Liver (tissue), 8 donors: ENCODE measurements at regions not wholly inside any gene's neighbourhood (a gene's known extent, or its start where the extent isn't known, plus 50 kb on each side); places are given as distances from the start of the nearest gene placed in this dataset.

ENCODE experiments used
- DNase-seq: peaks from one replicate; pipeline ENCODE4 v3.0.0-alpha.2; 2017; ENCODE audit warnings: low spot score
- H3K27ac ChIP-seq, 2 donors: one replicate each; pipeline ENCODE4 v1.7.0; 2013; ENCODE audit warnings: inconsistent platforms in 2 of 2, low read length in 2 of 2, control low read depth in 1 of 2, low read depth in 1 of 2, mild to moderate bottlenecking in 1 of 2
- H3K27me3 ChIP-seq, 4 donors: one replicate each; pipeline versions ENCODE4 v1.6.1 to v1.7.0; 2013; ENCODE audit warnings: low read length in 3 of 4, inconsistent platforms in 1 of 4, mild to moderate bottlenecking in 1 of 4, moderate library complexity in 1 of 4; ENCODE audit not compliant: control insufficient read depth in 4 of 4, insufficient read depth in 4 of 4
- H3K36me3 ChIP-seq, 4 donors: one replicate each; pipeline versions ENCODE4 v1.6.1 to v1.7.0; 2013; ENCODE audit warnings: low read length in 3 of 4, mild to moderate bottlenecking in 3 of 4, low read depth in 1 of 4, moderate library complexity in 1 of 4; ENCODE audit not compliant: control insufficient read depth in 4 of 4, insufficient read depth in 3 of 4
- H3K4me1 ChIP-seq, 4 donors: one replicate each; pipeline versions ENCODE4 v1.6.1 to v1.7.0; 2013; ENCODE audit warnings: low read length in 3 of 4, mild to moderate bottlenecking in 3 of 4, moderate library complexity in 1 of 4; ENCODE audit not compliant: control insufficient read depth in 4 of 4, insufficient read depth in 4 of 4
- H3K4me3 ChIP-seq, 3 donors: one replicate each; pipeline versions ENCODE4 v1.6.1 to v1.7.0; 2013; ENCODE audit warnings: low read length in 3 of 3, control low read depth in 1 of 3, low read depth in 1 of 3, mild to moderate bottlenecking in 1 of 3
- H3K9ac ChIP-seq, 2 donors: one replicate each; pipeline ENCODE4 v1.7.0; 2013; ENCODE audit warnings: low read length in 2 of 2, mild to moderate bottlenecking in 2 of 2, moderate library complexity in 2 of 2, control low read depth in 1 of 2, low read depth in 1 of 2
- H3K9me3 ChIP-seq, 4 donors: one replicate each; pipeline versions ENCODE4 v1.6.1 to v1.7.0; 2013; ENCODE audit warnings: low read length in 3 of 4; ENCODE audit not compliant: control insufficient read depth in 4 of 4
- EGR1 ChIP-seq, 2 donors: IDR thresholded peaks; 2 replicates each; pipeline ENCODE4 v1.6.1; 2016 to 2018; ENCODE audit warnings: antibody characterized with exemption in 2 of 2, low read depth in 2 of 2
- FOXA1 ChIP-seq: IDR thresholded peaks from 2 replicates; pipeline ENCODE4 v1.6.1; 2016; ENCODE audit warnings: antibody characterized with exemption
- FOXA2 ChIP-seq: IDR thresholded peaks from 2 replicates; pipeline ENCODE4 v1.6.1; 2016; ENCODE audit warnings: antibody characterized with exemption
- GABPA ChIP-seq, 2 donors: IDR thresholded peaks in 1 of 2; conservative IDR thresholded peaks in 1 of 2; 2 replicates each; pipeline ENCODE4 v1.6.1; 2016; ENCODE audit warnings: antibody characterized with exemption in 2 of 2, mild to moderate bottlenecking in 1 of 2, moderate library complexity in 1 of 2
- HNF4A ChIP-seq, 2 donors: conservative IDR thresholded peaks; 2 replicates each; pipeline ENCODE4 v1.6.1; 2016; ENCODE audit warnings: antibody characterized with exemption in 2 of 2, mild to moderate bottlenecking in 2 of 2
- HNF4G ChIP-seq: IDR thresholded peaks from 2 replicates; pipeline ENCODE4 v1.6.1; 2016; ENCODE audit warnings: antibody characterized with exemption
- JUND ChIP-seq, 2 donors: IDR thresholded peaks; 2 replicates each; pipeline ENCODE4 v1.6.1; 2016; ENCODE audit warnings: antibody characterized with exemption in 2 of 2
- NR2F2 ChIP-seq: IDR thresholded peaks from 2 replicates; pipeline ENCODE4 v1.6.1; 2016; ENCODE audit warnings: antibody characterized with exemption
- RAD21 ChIP-seq, 2 donors: IDR thresholded peaks; 2 replicates each; pipeline ENCODE4 v1.6.1; 2016; ENCODE audit warnings: antibody characterized with exemption in 2 of 2, mild to moderate bottlenecking in 2 of 2
- RXRA ChIP-seq, 2 donors: IDR thresholded peaks; 2 replicates each; pipeline ENCODE4 v1.6.1; 2017 to 2018; ENCODE audit warnings: antibody characterized with exemption in 2 of 2, mild to moderate bottlenecking in 1 of 2
- SP1 ChIP-seq: IDR thresholded peaks from 2 replicates; pipeline ENCODE4 v1.6.1; 2018; ENCODE audit warnings: antibody characterized with exemption, mild to moderate bottlenecking
- TAF1 ChIP-seq: conservative IDR thresholded peaks from 2 replicates; pipeline ENCODE4 v1.6.1; 2016; ENCODE audit warnings: antibody characterized with exemption, mild to moderate bottlenecking
- YY1 ChIP-seq: IDR thresholded peaks from 2 replicates; pipeline ENCODE4 v1.6.1; 2016; ENCODE audit warnings: antibody characterized with exemption, mild to moderate bottlenecking
- WGBS: extraction: QIAGEN DNeasy Blood & Tissue Kit; methylation state at CpG from one replicate; pipeline ENCODE4 v1.1.7; 2013; 5-methylcytosine and 5-hydroxymethylcytosine counted together
- TF ChIP-seq, protein P1 (sequence below): IDR thresholded peaks from 2 replicates; pipeline ENCODE4 v1.6.1; 2016; ENCODE audit warnings: antibody characterized with exemption, mild to moderate bottlenecking
- TF ChIP-seq, protein P2 (sequence below): fragments of 150-350 bp; IDR thresholded peaks from 2 replicates; pipeline ENCODE4 v1.5.1; 2017; ENCODE audit warnings: improper control_type of control experiment, low read depth, low read length; ENCODE audit not compliant: missing input control
- TF ChIP-seq, protein P3 (sequence below): IDR thresholded peaks from 2 replicates; pipeline ENCODE4 v1.6.1; 2016; ENCODE audit warnings: antibody characterized with exemption
- TF ChIP-seq, protein P4 (sequence below): IDR thresholded peaks from 2 replicates; pipeline ENCODE4 v1.6.1; 2016; ENCODE audit warnings: antibody characterized with exemption
- TF ChIP-seq, protein P5 (sequence below): IDR thresholded peaks from 2 replicates; pipeline ENCODE4 v1.6.1; 2016; ENCODE audit warnings: antibody characterized with exemption
- donor health status: healthy.
- donor health status: healthy.
- donor health status: healthy.
- donor health status: healthy.
- donor health status: healthy.

DNA sequence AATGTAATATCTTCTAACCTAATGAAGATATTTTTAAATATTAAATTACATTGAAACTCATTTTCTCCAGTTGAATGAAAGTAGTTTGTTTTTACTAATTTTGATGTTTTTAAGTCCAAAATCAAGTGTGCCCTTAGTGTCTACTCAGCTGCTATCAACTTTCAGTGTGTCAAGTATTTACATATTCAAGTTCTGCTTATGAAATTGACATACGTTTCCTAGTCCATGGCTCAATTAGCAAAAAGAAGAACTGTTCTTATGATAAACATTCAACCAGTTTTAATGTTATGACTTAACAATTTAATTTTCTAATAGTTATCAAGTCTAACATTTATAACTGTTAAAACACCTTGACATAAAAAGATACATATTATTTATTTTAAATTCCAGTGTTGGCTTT is 137.1 kb downstream of the DUSP6 start:
- no peaks in the 10 kb centered on the region for H3K36me3 ChIP-seq
- H3K27ac ChIP-seq: no peak overlapping the region
- WGBS: 83% methylated on average over 1 of the region's 1 CpG
- no peaks in the 10 kb centered on the region for H3K27me3 ChIP-seq
- H3K9ac ChIP-seq: no peak overlapping the region
- TF ChIP-seq EGR1 (IDR thresholded peaks at IDR 0.05; ENCODE audit: low read depth in 2 of 2): no peak
- no peak for TF ChIP-seq GABPA (IDR thresholded peaks at IDR 0.05 in 1 of 2, conservative IDR thresholded peaks at IDR 0.05 in 1 of 2)
- TF ChIP-seq, protein P1, sequence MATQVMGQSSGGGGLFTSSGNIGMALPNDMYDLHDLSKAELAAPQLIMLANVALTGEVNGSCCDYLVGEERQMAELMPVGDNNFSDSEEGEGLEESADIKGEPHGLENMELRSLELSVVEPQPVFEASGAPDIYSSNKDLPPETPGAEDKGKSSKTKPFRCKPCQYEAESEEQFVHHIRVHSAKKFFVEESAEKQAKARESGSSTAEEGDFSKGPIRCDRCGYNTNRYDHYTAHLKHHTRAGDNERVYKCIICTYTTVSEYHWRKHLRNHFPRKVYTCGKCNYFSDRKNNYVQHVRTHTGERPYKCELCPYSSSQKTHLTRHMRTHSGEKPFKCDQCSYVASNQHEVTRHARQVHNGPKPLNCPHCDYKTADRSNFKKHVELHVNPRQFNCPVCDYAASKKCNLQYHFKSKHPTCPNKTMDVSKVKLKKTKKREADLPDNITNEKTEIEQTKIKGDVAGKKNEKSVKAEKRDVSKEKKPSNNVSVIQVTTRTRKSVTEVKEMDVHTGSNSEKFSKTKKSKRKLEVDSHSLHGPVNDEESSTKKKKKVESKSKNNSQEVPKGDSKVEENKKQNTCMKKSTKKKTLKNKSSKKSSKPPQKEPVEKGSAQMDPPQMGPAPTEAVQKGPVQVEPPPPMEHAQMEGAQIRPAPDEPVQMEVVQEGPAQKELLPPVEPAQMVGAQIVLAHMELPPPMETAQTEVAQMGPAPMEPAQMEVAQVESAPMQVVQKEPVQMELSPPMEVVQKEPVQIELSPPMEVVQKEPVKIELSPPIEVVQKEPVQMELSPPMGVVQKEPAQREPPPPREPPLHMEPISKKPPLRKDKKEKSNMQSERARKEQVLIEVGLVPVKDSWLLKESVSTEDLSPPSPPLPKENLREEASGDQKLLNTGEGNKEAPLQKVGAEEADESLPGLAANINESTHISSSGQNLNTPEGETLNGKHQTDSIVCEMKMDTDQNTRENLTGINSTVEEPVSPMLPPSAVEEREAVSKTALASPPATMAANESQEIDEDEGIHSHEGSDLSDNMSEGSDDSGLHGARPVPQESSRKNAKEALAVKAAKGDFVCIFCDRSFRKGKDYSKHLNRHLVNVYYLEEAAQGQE: no peak
- TF ChIP-seq YY1: no peak
- TF ChIP-seq JUND (IDR thresholded peaks at IDR 0.05): no peak
- no peak for TF ChIP-seq NR2F2
- DNase-seq: no peak
- peaks cover 1 to 19% (median 16%) of the 10 kb centered on the region in 4 donors for H3K4me1 ChIP-seq
- H3K4me3 ChIP-seq: no peak overlapping the region
- H3K9me3 ChIP-seq: no peaks in the 10 kb centered on the region

DNA sequence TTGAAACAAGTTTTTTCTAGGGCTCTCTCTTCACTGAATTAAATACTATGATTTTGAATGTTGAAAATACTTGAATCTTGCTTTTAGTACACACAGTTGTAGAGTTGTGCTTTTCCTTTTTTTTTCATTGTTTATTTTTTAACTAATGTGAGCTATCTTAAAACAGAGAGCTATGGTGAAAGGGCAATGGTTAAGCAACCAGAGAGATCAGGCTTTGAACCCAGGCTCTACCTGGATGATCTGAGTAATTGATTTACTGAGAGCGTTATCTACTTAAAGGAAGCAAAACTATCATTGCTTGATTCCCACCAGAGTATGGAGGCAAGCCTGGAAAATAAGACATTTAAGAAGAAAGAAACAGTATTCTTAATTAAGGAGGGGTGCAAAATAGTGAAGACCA is 138.6 kb downstream of the DUSP6 start:
- DNase-seq: no peak
- Histone ChIP-seq H3K4me3 (no peak overlapping the region), H3K27ac (peak overlapping the region; percentile 16 to 55), H3K9me3 (no peaks in the 10 kb centered on the region), H3K27me3 (no peaks in the 10 kb centered on the region), H3K36me3 (no peaks in the 10 kb centered on the region), H3K9ac (no peak overlapping the region), H3K4me1 (peaks cover 1 to 19% (median 17%) of the 10 kb centered on the region in 4 donors)
- 39% methylated on average over 1 of the region's 1 CpG for WGBS
- peak; percentile 72 for TF ChIP-seq SP1
- peak; percentile 28 for TF ChIP-seq YY1
- peak; percentile 40 for TF ChIP-seq FOXA2
- peak; percentile 84 to 85 for TF ChIP-seq HNF4A (conservative IDR thresholded peaks at IDR 0.05)
- peak; percentile 78 to 80 for TF ChIP-seq RXRA (IDR thresholded peaks at IDR 0.05)
- TF ChIP-seq, protein P1: no peak
- TF ChIP-seq HNF4G: peak; percentile 46
- TF ChIP-seq, protein P2, sequence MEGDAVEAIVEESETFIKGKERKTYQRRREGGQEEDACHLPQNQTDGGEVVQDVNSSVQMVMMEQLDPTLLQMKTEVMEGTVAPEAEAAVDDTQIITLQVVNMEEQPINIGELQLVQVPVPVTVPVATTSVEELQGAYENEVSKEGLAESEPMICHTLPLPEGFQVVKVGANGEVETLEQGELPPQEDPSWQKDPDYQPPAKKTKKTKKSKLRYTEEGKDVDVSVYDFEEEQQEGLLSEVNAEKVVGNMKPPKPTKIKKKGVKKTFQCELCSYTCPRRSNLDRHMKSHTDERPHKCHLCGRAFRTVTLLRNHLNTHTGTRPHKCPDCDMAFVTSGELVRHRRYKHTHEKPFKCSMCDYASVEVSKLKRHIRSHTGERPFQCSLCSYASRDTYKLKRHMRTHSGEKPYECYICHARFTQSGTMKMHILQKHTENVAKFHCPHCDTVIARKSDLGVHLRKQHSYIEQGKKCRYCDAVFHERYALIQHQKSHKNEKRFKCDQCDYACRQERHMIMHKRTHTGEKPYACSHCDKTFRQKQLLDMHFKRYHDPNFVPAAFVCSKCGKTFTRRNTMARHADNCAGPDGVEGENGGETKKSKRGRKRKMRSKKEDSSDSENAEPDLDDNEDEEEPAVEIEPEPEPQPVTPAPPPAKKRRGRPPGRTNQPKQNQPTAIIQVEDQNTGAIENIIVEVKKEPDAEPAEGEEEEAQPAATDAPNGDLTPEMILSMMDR: no peak
- no peak for TF ChIP-seq NR2F2
- TF ChIP-seq JUND (IDR thresholded peaks at IDR 0.05): peak; percentile 60 to 64
- TF ChIP-seq, protein P3, sequence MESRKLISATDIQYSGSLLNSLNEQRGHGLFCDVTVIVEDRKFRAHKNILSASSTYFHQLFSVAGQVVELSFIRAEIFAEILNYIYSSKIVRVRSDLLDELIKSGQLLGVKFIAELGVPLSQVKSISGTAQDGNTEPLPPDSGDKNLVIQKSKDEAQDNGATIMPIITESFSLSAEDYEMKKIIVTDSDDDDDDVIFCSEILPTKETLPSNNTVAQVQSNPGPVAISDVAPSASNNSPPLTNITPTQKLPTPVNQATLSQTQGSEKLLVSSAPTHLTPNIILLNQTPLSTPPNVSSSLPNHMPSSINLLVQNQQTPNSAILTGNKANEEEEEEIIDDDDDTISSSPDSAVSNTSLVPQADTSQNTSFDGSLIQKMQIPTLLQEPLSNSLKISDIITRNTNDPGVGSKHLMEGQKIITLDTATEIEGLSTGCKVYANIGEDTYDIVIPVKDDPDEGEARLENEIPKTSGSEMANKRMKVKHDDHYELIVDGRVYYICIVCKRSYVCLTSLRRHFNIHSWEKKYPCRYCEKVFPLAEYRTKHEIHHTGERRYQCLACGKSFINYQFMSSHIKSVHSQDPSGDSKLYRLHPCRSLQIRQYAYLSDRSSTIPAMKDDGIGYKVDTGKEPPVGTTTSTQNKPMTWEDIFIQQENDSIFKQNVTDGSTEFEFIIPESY: peak; percentile 29
- TF ChIP-seq TAF1: no peak
- TF ChIP-seq FOXA1: peak; percentile 12
- TF ChIP-seq RAD21 (IDR thresholded peaks at IDR 0.05): peak; percentile 47 to 66
- TF ChIP-seq EGR1 (IDR thresholded peaks at IDR 0.05; ENCODE audit: low read depth in 2 of 2): no peak
- TF ChIP-seq, protein P4, sequence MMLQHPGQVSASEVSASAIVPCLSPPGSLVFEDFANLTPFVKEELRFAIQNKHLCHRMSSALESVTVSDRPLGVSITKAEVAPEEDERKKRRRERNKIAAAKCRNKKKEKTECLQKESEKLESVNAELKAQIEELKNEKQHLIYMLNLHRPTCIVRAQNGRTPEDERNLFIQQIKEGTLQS: peak; percentile 13
- TF ChIP-seq, protein P5, sequence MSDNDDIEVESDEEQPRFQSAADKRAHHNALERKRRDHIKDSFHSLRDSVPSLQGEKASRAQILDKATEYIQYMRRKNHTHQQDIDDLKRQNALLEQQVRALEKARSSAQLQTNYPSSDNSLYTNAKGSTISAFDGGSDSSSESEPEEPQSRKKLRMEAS: peak; percentile 67
- no peak for TF ChIP-seq GABPA (IDR thresholded peaks at IDR 0.05 in 1 of 2, conservative IDR thresholded peaks at IDR 0.05 in 1 of 2)
